HG03460 (cell line): ENCODE measurements at regions not wholly inside any gene's neighbourhood (a gene's known extent, or its start where the extent isn't known, plus 50 kb on each side); places are given as distances from the start of the nearest gene placed in this dataset.

Experiments used
- ATAC-seq: cut with Tn5 transposase; IDR thresholded peaks from one replicate; pipeline ENCODE4 v1.9.1; 2021; ENCODE audit not compliant: unreplicated experiment

- no peak for ATAC-seq
Measured at GRCh38 chr3:77859156-77859555, 819.3 kb downstream of the ROBO2 start.

DNA sequence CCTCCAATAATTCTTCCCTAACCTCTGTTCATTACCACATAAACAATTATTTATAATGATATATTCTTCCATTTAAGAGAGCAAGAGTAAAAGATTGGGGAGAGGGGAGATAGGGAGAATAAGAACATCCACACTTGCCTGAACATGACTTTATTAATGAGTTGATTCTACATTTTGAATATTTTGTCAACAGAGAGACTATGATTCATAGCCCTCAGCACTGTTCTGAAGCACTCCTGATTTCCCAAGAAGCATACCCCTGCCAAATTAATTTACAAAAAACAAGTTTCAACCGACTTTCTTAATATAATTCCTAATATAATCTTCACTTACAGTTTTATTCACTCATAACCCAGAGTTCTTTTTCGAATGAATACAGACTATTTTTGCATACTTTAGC is 828.8 kb downstream of the ROBO2 start:
- no peak for ATAC-seq

DNA sequence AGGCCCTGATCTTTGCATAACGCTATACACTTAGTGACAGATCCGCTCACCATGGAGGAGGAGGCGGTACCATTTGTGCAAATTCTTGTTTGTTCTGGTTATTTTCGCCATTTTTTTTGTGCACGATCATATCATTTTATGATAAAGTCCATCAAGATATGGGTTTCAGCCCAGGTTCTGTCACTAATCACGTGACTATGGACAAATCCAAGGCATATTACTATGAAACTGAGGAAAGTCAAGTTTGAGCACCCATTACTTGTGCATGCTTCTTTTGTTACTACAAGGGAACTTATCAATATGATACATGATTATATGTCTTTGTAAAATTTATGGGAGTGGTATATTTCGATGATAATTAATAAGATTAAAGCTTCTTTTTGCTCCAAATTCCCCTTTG is 829.5 kb downstream of the ROBO2 start:
- no peak for ATAC-seq

GRCh38 chr3:77871436-77871835 is 831.5 kb downstream of the ROBO2 start:
- no peak for ATAC-seq

GRCh38 chr3:77873598-77873997 is 833.7 kb downstream of the ROBO2 start:
- ATAC-seq = no peak

- ATAC-seq = no peak
Measured at GRCh38 chr3:77885381-77885780, 845.5 kb downstream of the ROBO2 start.

DNA sequence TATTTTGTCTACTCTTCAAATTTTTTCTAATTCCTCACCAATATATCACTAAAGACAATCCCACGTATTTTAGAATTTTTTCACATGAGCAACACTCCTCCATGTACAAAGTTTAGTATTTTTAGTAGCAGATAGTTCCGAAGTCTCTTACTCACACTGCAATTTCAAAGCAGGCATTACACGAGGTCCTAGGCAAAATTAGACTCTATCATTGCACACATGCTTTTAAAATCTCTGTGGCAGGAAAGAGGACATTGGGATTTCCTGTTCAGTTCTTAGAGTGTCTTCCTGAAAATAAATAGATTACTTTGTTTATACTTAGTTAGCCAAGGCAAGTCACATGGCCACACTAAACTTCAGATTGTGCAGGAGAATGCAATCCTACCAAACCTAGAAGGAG is 847.7 kb downstream of the ROBO2 start:
- no peak for ATAC-seq

DNA sequence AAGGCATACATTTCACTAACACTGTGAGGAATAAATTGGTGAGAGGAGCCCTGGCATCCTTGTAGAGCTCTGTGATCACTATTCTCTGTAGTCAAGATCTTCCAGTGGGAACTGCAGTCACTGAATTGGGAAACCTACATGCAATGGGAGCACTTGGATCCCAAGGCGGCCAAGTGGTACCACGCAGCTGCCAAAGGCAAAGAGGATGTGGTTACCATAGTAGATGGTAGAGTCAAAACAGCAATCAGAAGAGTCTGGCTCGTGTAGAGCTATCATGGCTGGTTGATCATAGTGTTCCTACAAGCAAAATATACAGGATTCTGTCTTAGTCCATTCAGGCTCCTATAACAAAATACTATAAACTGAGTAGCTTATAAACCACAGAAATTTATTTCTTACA is 849.7 kb downstream of the ROBO2 start:
- no peak for ATAC-seq

- no peak for ATAC-seq
Measured at GRCh38 chr3:77898621-77899020, 858.7 kb downstream of the ROBO2 start.

- ATAC-seq = no peak
Measured at GRCh38 chr3:77902675-77903074, 862.8 kb downstream of the ROBO2 start.

DNA sequence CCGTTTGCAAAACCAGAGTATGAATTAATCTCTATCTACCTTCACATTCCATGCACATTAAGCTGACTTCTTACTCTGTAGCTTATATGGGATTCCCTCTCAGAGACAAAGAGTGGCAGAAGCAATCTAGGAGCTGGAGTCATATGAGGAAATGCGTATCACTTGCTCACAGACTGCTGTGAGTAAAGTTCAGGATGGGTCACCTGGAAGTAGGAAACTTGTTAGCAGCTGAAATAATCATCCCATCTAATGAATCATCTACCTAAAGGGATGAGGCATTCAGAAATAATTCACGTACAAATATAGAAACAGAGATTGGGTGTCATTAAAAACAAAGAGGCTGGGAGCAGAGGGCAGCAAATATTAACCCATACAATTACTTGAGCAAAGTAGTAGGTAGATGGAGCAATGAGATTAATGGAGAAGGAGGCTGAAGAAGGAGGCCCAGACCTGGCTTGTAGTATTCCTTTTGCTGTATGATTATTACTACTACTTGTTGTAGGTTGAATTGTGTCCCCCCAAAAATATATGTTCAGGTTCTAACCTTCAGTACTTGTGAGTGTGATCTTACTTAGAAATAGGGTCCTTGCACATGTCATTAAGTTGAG is 866.3 kb downstream of the ROBO2 start:
- no peak for ATAC-seq

- no peak for ATAC-seq
Measured at GRCh38 chr3:77913524-77914174, 873.8 kb downstream of the ROBO2 start.

DNA sequence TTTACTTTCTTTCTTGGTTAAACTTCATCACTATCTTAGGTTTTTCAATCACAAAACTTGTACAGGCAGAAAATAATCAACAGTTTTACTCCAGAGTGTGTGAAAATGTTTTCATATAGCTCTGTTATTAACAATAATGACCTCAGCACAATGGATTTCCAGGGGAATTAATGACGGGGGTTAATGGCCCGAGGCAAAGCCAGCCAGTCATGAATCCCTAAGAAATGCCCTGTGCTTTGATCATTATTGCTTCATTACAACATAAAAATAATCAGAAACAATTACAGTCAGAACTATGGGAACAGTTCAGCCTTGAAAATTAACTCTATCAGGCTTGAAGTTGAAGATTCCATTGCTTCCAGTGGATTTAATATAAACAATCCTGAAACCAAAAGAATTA is 875.4 kb downstream of the ROBO2 start:
- no peak for ATAC-seq

DNA sequence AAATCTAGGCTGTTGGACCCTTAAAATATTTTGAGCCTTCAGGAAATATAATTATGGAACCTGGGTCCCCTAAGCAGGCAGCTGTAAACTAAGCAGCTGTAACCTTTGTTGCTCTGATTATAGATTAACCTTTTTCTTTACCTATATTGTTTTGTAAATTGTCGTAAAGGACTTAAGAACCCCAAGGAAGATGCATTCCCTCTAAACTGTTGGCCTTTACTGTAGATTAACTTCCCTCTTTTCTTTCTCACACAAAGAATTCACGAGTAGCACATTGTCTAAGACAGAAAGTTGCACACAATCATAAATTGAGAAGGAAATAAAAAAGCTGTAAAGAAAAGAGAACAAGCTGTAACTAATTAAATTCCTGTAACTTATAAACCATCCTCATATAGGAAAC is 877.3 kb downstream of the ROBO2 start:
- ATAC-seq = no peak

DNA sequence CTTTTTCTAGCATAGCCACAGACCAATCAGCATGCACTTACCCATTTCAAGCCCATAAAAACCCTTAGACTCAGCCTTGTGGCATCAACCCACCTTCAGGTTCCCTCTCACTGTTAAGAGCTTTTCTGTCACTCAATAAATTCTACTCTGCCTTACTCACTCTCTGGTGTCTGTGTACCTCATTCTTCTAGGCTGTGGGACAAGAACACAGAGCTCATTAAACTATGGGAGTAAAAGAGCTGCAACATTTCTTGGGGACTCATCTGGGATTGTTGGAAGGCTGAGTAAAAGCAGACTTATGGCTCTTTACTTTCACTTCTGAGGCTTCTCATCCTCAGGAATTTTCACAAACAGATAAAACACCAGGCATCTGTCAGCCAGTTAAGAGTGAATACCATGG is 879.3 kb downstream of the ROBO2 start:
- ATAC-seq = no peak

GRCh38 chr3:77931255-77932009 is 891.5 kb downstream of the ROBO2 start:
- ATAC-seq = no peak

- no peak for ATAC-seq
Measured at GRCh38 chr3:77932926-77933325, 893.0 kb downstream of the ROBO2 start.

DNA sequence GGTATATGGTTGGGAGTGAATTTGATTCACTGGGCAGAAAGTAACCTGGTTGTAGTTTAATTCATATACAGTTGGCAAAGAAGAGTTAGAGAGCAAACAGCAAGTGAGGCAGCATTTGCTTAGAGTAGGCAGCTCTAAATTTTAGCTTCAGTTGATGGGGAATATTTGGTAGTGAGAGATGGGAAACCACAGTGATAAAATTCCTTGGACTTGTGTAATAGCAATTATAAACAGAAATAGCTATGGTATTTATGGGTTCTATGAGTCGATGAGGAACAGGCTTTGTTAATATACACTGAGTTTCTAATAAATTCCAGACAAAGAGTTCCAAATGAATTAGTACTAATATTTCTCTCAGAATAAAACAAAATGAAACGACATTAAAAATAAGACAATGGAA is 894.0 kb downstream of the ROBO2 start:
- no peak for ATAC-seq

- ATAC-seq = no peak
Measured at GRCh38 chr3:77935418-77935817, 895.5 kb downstream of the ROBO2 start.

DNA sequence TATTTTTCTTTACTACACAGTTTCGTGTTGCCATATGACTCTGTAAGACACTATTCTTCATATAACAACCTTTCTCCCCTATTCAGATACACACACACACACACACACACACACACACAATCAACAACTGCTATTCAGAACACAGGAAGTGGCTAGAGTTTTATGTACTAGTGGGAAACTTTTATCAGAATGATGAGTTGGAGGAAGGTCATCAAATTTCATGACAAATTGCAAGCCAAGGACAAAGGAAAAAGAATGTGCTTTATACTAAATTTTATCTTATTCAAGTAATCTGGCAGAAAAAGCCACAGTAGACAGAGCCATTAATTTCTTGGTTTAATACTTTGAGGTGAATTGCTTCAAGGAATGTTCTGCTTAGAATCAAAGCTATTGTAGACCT is 899.8 kb downstream of the ROBO2 start:
- no peak for ATAC-seq

DNA sequence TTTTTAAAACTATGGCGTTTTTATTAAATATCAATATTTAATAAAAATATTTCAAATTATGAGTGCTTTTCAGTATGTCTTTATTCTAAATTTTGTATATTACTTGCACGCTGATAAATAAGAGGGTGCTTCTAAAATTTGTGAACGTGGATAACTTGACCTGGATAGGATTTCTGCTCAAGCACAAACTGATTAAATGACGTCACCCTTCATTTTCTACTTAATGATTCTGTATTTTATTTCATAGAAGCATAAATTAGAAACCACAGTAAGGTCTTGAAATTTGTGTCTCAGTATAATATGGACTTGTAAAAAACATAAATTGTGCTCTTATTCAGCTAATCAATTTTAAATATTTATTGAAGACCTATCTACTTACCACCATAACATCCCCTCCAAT is 903.7 kb downstream of the ROBO2 start:
- no peak for ATAC-seq

- no peak for ATAC-seq
Measured at GRCh38 chr3:77945320-77945719, 905.4 kb downstream of the ROBO2 start.
